ENCODE measurements at regions not wholly inside any gene's neighbourhood (a gene's known extent, or its start where the extent isn't known, plus 50 kb on each side); places are given as distances from the start of the nearest gene placed in this dataset.

DNA sequence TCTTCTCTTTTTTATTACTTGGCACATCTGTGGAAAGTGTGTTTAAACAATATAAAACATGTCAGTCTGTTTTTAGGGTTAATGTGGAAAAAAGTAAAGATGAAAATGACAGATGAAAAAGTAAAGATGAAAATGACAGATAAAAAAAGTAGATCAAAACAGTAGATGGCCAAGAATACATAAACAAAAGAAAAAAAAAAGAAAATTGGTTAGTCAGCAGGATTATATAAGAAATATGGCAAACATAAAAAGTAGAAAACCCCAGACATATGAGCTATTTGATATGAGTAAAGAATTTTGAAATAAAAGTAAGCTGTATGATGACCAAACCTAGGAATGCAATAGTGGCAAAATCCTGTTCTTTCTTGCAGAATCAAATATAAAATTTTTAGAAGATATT is 365.7 kb upstream of the AKR1E2 start:
- no TSS peak for BruUV-seq (replicated peaks)
- intact Hi-C loops (cut with micrococcal nuclease), result no loop called here
- Histone ChIP-seq H3K4me1 (ENCODE audit: insufficient read depth, low read length) (no peaks in the 10 kb centered on the region), H2AFZ (ENCODE audit: low read length) (no peak overlapping the region), H4K20me1 (ENCODE audit: low read length) (no peaks in the 10 kb centered on the region), H3K9me2 (replicated peaks; ENCODE audit: low read length) (no peaks in the 10 kb centered on the region), H3K9me3 (ENCODE audit: low read length) (no peaks in the 10 kb centered on the region), H3F3A (ENCODE audit: low read length, unreplicated experiment) (no peaks in the 10 kb centered on the region), H3K79me2 (ENCODE audit: low read length) (no peaks in the 10 kb centered on the region), H3K27me3 (ENCODE audit: low read length) (no peaks in the 10 kb centered on the region), H3K4me2 (ENCODE audit: low read length) (no peak overlapping the region), H3K36me3 (ENCODE audit: low read depth, low read length) (no peaks in the 10 kb centered on the region), H3K9ac (ENCODE audit: low read length) (no peak overlapping the region), H3K27ac (ENCODE audit: low read length) (no peak overlapping the region), H3K4me3 (ENCODE audit: low read length) (no peak overlapping the region)
- ATAC-seq, result no peak
- ChIA-PET POLR2A (ENCODE audit: unreplicated experiment) (no interaction called here), CTCF (interaction anchor here (0.5 kb wide), 1 partner anchor 304 kb away, joined by 3 read pairs; no protein-coding TSS in a partner anchor)
- no peak for DNase-seq
- TF ChIP-seq EZH2phosphoT487 (IDR thresholded peaks at IDR 0.05; ENCODE audit: borderline replicate concordance, low read length) (no peak), EZH2 (IDR thresholded peaks at IDR 0.05; ENCODE audit: low read length, unreplicated experiment) (no peak)
- TF ChIP-seq, protein P1, sequence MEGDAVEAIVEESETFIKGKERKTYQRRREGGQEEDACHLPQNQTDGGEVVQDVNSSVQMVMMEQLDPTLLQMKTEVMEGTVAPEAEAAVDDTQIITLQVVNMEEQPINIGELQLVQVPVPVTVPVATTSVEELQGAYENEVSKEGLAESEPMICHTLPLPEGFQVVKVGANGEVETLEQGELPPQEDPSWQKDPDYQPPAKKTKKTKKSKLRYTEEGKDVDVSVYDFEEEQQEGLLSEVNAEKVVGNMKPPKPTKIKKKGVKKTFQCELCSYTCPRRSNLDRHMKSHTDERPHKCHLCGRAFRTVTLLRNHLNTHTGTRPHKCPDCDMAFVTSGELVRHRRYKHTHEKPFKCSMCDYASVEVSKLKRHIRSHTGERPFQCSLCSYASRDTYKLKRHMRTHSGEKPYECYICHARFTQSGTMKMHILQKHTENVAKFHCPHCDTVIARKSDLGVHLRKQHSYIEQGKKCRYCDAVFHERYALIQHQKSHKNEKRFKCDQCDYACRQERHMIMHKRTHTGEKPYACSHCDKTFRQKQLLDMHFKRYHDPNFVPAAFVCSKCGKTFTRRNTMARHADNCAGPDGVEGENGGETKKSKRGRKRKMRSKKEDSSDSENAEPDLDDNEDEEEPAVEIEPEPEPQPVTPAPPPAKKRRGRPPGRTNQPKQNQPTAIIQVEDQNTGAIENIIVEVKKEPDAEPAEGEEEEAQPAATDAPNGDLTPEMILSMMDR (conservative IDR thresholded peaks at IDR 0.05; ENCODE audit: low read depth, low read length), result no peak

DNA sequence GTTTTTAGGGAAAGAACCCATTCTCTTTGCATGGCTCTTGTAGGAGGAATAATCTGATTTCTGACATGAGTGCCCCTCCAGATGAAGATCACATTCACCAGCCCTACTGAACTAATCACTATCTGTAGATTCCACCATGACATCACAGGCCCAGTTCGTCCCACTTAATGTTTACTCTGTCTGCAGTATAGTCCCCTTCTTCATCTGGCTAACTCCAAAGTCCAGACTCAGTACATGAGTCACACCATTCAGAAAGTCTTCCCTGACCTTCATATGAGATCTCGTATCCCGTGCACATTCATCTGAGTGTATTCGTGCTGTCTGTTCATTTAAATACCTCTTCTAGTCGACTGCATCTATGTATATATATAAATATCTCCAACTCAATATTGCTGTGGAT is 366.5 kb upstream of the AKR1E2 start:
- POLR2A ChIA-PET (ENCODE audit: unreplicated experiment), result no interaction called here
- CTCF ChIA-PET, result no interaction called here
- ATAC-seq (no peak), DNase-seq (no peak)
- intact Hi-C loops (cut with micrococcal nuclease), result no loop called here
- Histone ChIP-seq H3K4me1 (ENCODE audit: insufficient read depth, low read length) (no peaks in the 10 kb centered on the region), H3F3A (ENCODE audit: low read length, unreplicated experiment) (no peaks in the 10 kb centered on the region), H3K9me3 (ENCODE audit: low read length) (no peaks in the 10 kb centered on the region), H3K27me3 (ENCODE audit: low read length) (no peaks in the 10 kb centered on the region), H3K79me2 (ENCODE audit: low read length) (no peaks in the 10 kb centered on the region), H3K9me2 (replicated peaks; ENCODE audit: low read length) (no peaks in the 10 kb centered on the region), H3K4me3 (ENCODE audit: low read length) (no peak overlapping the region), H3K27ac (ENCODE audit: low read length) (no peak overlapping the region), H3K4me2 (ENCODE audit: low read length) (no peak overlapping the region), H3K36me3 (ENCODE audit: low read depth, low read length) (no peaks in the 10 kb centered on the region), H2AFZ (ENCODE audit: low read length) (no peak overlapping the region), H4K20me1 (ENCODE audit: low read length) (no peaks in the 10 kb centered on the region), H3K9ac (ENCODE audit: low read length) (no peak overlapping the region)
- no TSS peak for BruUV-seq (replicated peaks)
- TF ChIP-seq, protein P1 (conservative IDR thresholded peaks at IDR 0.05; ENCODE audit: low read depth, low read length), result no peak
- no peak for TF ChIP-seq EZH2 (IDR thresholded peaks at IDR 0.05; ENCODE audit: low read length, unreplicated experiment)
- no peak for TF ChIP-seq EZH2phosphoT487 (IDR thresholded peaks at IDR 0.05; ENCODE audit: borderline replicate concordance, low read length)

DNA sequence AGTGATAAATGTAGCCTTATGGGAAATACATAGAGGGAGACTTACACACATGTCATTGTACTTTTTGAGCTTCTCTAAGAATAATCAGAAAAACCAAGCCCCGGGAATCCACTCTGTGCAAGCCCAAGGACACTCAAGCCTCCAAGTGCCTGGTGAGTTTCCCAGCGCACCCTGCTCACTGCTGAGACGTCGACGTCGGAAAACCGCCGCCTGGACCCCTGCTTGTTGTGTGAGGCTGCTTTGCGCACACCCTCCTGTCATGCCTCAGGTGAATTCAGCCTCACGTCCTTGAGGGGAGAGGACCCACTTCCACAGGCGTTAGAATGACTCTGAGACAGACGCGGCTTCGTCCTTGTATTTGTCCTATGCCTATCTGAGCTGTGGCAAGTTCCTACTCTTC is 368.4 kb upstream of the AKR1E2 start:
- Histone ChIP-seq H3K9me3 (ENCODE audit: low read length) (no peaks in the 10 kb centered on the region), H3K27ac (ENCODE audit: low read length) (no peak overlapping the region)

More for the DNA sequence above, 368.4 kb upstream of the AKR1E2 start:
- no peak overlapping the region for H3K4me3 ChIP-seq (ENCODE audit: low read length)
- BruUV-seq (replicated peaks), result no TSS peak
- H3K36me3 ChIP-seq (ENCODE audit: low read depth, low read length), result no peaks in the 10 kb centered on the region
- H3K9me2 ChIP-seq (replicated peaks; ENCODE audit: low read length), result no peaks in the 10 kb centered on the region
- POLR2A ChIA-PET (ENCODE audit: unreplicated experiment), result no interaction called here
- ATAC-seq (no peak), DNase-seq (no peak)
- intact Hi-C loops (cut with micrococcal nuclease), result no loop called here
- H2AFZ ChIP-seq (ENCODE audit: low read length), result no peak overlapping the region
- no peaks in the 10 kb centered on the region for H3F3A ChIP-seq (ENCODE audit: low read length, unreplicated experiment)
- CTCF ChIA-PET, result no interaction called here
- no peak overlapping the region for H3K9ac ChIP-seq (ENCODE audit: low read length)
- H3K4me1 ChIP-seq (ENCODE audit: insufficient read depth, low read length), result no peaks in the 10 kb centered on the region
- TF ChIP-seq EZH2 (IDR thresholded peaks at IDR 0.05; ENCODE audit: low read length, unreplicated experiment) (no peak), EZH2phosphoT487 (IDR thresholded peaks at IDR 0.05; ENCODE audit: borderline replicate concordance, low read length) (no peak)
- TF ChIP-seq, protein P1 (conservative IDR thresholded peaks at IDR 0.05; ENCODE audit: low read depth, low read length), result no peak
- H4K20me1 ChIP-seq (ENCODE audit: low read length), result no peaks in the 10 kb centered on the region
- no peaks in the 10 kb centered on the region for H3K27me3 ChIP-seq (ENCODE audit: low read length)
- H3K79me2 ChIP-seq (ENCODE audit: low read length), result no peaks in the 10 kb centered on the region
- no peak overlapping the region for H3K4me2 ChIP-seq (ENCODE audit: low read length)

Measured in PC-3 (cell line).